Hepatocyte (in vitro differentiated cells): ENCODE measurements at regions not wholly inside any gene's neighbourhood (a gene's known extent, or its start where the extent isn't known, plus 50 kb on each side); places are given as distances from the start of the nearest gene placed in this dataset.

Source experiments
- EZH2phosphoT487 ChIP-seq: fragments of 200-600 bp; sonication (generic); IDR thresholded peaks from one replicate; pipeline ENCODE4 v1.6.1; 2018; ENCODE audit warnings: antibody characterized with exemption, mild to moderate bottlenecking, low read depth, moderate library complexity; ENCODE audit not compliant: unreplicated experiment, severe bottlenecking
- TF ChIP-seq, protein P1 (sequence below): fragments of 200-600 bp; sonication (generic); IDR thresholded peaks from 2 replicates; pipeline ENCODE4 v1.5.1; 2016; ENCODE audit warnings: antibody characterized with exemption, mild to moderate bottlenecking; ENCODE audit not compliant: poor library complexity

DNA sequence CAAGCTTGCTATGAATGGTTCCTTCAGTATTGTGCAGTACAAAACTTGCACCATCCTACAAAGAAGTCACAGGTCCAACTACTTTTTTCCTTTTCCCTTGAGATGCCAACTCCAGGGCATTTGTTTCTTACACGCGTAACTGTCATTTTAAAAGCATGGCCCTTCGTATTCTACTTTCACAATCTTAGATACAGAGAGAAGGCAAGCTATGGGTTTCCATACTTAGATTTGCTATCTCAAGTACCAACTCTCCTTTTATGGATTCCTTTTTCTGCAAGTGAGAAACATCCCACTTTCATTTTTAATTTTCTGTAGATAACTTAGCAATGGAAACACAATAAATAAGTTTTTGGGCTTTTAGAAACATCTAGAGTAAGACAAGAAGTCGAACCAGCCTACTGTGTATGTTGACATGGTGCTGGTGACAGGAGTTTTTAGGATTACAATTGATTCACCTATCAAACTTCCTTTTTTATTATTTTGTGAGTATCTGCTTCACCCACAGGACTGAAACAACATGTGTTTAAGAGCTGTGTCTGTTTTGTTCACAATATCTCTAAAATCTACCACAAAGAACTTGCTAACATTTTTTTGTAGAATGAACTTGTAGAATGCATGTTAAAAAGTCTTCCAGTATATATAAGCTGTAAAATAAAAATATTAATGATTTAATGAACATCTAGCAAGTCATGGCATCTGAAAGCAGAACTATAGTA, 124.1 kb downstream of the FAM174A start:
- TF ChIP-seq, protein P1, sequence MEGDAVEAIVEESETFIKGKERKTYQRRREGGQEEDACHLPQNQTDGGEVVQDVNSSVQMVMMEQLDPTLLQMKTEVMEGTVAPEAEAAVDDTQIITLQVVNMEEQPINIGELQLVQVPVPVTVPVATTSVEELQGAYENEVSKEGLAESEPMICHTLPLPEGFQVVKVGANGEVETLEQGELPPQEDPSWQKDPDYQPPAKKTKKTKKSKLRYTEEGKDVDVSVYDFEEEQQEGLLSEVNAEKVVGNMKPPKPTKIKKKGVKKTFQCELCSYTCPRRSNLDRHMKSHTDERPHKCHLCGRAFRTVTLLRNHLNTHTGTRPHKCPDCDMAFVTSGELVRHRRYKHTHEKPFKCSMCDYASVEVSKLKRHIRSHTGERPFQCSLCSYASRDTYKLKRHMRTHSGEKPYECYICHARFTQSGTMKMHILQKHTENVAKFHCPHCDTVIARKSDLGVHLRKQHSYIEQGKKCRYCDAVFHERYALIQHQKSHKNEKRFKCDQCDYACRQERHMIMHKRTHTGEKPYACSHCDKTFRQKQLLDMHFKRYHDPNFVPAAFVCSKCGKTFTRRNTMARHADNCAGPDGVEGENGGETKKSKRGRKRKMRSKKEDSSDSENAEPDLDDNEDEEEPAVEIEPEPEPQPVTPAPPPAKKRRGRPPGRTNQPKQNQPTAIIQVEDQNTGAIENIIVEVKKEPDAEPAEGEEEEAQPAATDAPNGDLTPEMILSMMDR = no peak
- no peak for TF ChIP-seq EZH2phosphoT487
